SK-N-MC (cell line): ENCODE measurements at regions not wholly inside any gene's neighbourhood (a gene's known extent, or its start where the extent isn't known, plus 50 kb on each side); places are given as distances from the start of the nearest gene placed in this dataset.

Experiments
- DNase-seq: peaks from one replicate; pipeline ENCODE4 v3.0.0-alpha.2; 2011; ENCODE audit warnings: low read depth, low spot score
- H3K27ac ChIP-seq: fragments of 200-600 bp; sonication (generic); 2 replicates; pipeline ENCODE4 v1.5.1; 2016; ENCODE audit warnings: mixed run types
- H3K36me3 ChIP-seq: fragments of 200-600 bp; sonication (generic); 2 replicates; pipeline ENCODE4 v1.6.1; 2017; ENCODE audit warnings: antibody characterized with exemption, low read length, mixed read lengths; ENCODE audit not compliant: insufficient read depth
- H3K4me3 ChIP-seq: fragments of 200-600 bp; sonication (generic); 2 replicates; pipeline ENCODE4 v1.5.1; 2016
- H3K9ac ChIP-seq: fragments of 200-600 bp; sonication (generic); 2 replicates; pipeline ENCODE4 v1.8.0; 2017; ENCODE audit warnings: mixed run types, mixed read lengths; ENCODE audit not compliant: insufficient read length
- H3K9me3 ChIP-seq: fragments of 200-600 bp; sonication (generic); 2 replicates; pipeline ENCODE4 v1.6.1; 2017; ENCODE audit warnings: low read depth, mild to moderate bottlenecking, antibody characterized with exemption, low read length, moderate library complexity, mixed read lengths
- EZH2 ChIP-seq: fragments of 200-600 bp; sonication (generic); IDR thresholded peaks from one replicate; pipeline ENCODE4 v1.6.1; 2017; ENCODE audit warnings: antibody characterized with exemption
- FOXP2 ChIP-seq: optimal IDR thresholded peaks from 2 replicates; pipeline ENCODE3; 2011; ENCODE audit warnings: mild to moderate bottlenecking, moderate library complexity; ENCODE audit not compliant: insufficient read depth; ENCODE audit errors: extremely low read length, control extremely low read depth
- POLR2AphosphoS5 ChIP-seq: IDR thresholded peaks from 2 replicates; pipeline ENCODE4 v1.6.1; 2012; ENCODE audit warnings: mild to moderate bottlenecking, low read depth, low read length, borderline replicate concordance

- no peaks in the 10 kb centered on the region for H3K9me3 ChIP-seq
- H3K27ac ChIP-seq: no peak overlapping the region
- no peak overlapping the region for H3K4me3 ChIP-seq
- H3K36me3 ChIP-seq: no peaks in the 10 kb centered on the region
- no peak for DNase-seq
- TF ChIP-seq EZH2 (no peak), FOXP2 (no peak), POLR2AphosphoS5 (no peak)
- H3K9ac ChIP-seq: no peak overlapping the region
Measured at GRCh38 chr4:174045381-174045780, 238.1 kb downstream of the FBXO8 start.

DNA sequence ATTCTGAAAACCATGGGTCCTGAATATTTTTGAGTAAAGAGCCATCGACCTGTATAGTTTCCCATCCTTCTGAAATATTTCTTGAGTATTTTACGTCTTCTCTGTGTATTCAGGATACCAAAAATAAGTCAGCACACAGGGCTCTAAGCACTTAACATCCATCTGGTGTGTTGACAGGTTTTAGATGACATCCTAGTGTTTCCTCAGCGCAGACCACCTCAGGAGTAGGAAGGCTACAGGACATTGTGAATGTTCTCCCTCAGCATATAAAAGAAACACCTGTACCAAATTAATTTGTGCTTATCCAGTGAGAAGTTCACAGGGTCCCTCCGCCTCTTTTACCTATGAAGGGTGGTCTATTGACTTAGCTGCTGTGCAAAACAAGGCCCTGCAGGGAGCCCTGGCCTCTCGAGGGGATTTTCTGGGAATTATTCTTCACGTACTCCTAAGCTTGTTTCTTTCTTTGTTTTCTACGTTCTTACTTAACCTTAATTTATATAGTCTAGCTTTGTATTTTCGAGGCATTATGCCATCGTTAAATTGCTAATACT lies 241.8 kb downstream of the FBXO8 start:
- no peak for TF ChIP-seq FOXP2
- no peak for TF ChIP-seq POLR2AphosphoS5
- no peak for TF ChIP-seq EZH2
- H3K27ac ChIP-seq: no peak overlapping the region
- H3K9me3 ChIP-seq: peaks cover 5% of the 10 kb centered on the region; the same call in 1 of the 2 replicates
- no peak for DNase-seq
- H3K36me3 ChIP-seq: no peaks in the 10 kb centered on the region
- H3K9ac ChIP-seq: no peak overlapping the region
- H3K4me3 ChIP-seq: no peak overlapping the region

- H3K9ac ChIP-seq: no peak overlapping the region
- no peak overlapping the region for H3K27ac ChIP-seq
- TF ChIP-seq POLR2AphosphoS5: no peak
- TF ChIP-seq FOXP2: no peak
- TF ChIP-seq EZH2: no peak
- H3K4me3 ChIP-seq: no peak overlapping the region
- H3K36me3 ChIP-seq: no peaks in the 10 kb centered on the region
- H3K9me3 ChIP-seq: peaks cover 5% of the 10 kb centered on the region; the same call in 1 of the 2 replicates
- no peak for DNase-seq
Measured at GRCh38 chr4:174040287-174040686, 243.2 kb downstream of the FBXO8 start.

GRCh38 chr4:174038481-174038880 lies 245.0 kb downstream of the FBXO8 start:
- Histone ChIP-seq H3K27ac (peak overlapping the region; percentile 25; the same call in 1 of the 2 replicates), H3K4me3 (no peak overlapping the region), H3K36me3 (no peaks in the 10 kb centered on the region), H3K9me3 (peaks cover 5% of the 10 kb centered on the region; the same call in 1 of the 2 replicates), H3K9ac (no peak overlapping the region)
- no peak for DNase-seq
- TF ChIP-seq POLR2AphosphoS5 (no peak), FOXP2 (no peak), EZH2 (no peak)

- Histone ChIP-seq H3K9me3 (peaks cover 5% of the 10 kb centered on the region; the same call in 1 of the 2 replicates), H3K4me3 (no peak overlapping the region), H3K27ac (no peak overlapping the region), H3K36me3 (no peaks in the 10 kb centered on the region), H3K9ac (no peak overlapping the region)
- DNase-seq: no peak
- no peak for TF ChIP-seq POLR2AphosphoS5
- no peak for TF ChIP-seq EZH2
- no peak for TF ChIP-seq FOXP2
Measured at GRCh38 chr4:174037631-174038030, 245.8 kb downstream of the FBXO8 start.

DNA sequence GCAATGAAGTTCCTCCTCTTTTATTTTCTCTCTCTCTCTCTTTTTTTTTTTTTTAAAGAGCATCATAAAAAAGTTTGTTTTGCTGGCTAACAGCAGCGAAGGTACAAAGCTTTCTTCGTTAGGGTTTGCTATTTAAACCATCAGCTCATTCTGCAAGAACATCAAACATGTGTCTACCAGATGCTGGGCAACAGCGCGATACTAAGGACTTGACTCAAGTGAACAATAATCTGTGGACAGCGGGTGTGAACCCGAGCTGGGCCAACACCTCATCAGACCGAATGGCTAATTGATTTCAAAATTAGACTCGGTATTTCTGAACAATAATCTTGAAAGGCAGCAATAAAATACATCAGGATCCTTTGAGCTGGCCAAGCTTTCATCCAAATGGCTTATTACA lies 246.4 kb downstream of the FBXO8 start:
- no peak for TF ChIP-seq FOXP2
- TF ChIP-seq POLR2AphosphoS5: no peak
- TF ChIP-seq EZH2: no peak
- Histone ChIP-seq H3K9ac (no peak overlapping the region), H3K36me3 (no peaks in the 10 kb centered on the region), H3K4me3 (no peak overlapping the region), H3K27ac (no peak overlapping the region), H3K9me3 (peaks cover 5% of the 10 kb centered on the region; the same call in 1 of the 2 replicates)
- no peak for DNase-seq

DNA sequence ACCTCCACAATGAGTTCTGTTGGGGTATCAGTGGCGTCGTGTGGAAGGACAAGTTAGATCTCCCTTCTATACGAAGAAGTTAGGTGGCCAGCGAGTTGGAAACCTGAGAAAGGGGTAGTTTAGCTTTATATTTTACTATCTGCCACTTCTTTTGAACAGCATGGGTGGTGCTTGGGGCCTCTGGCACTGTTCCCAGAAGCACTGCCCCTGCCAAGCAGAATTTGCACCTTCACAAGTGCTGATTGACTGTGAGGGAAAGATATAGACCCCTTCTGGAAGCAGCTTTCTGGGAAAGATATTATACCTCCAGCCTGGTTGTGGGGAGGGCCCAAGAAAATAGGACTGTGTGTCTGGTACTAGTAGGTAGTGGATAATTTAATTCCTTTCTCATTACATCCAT lies 246.9 kb downstream of the FBXO8 start:
- no peak for DNase-seq
- no peak for TF ChIP-seq POLR2AphosphoS5
- TF ChIP-seq EZH2: no peak
- TF ChIP-seq FOXP2: no peak
- Histone ChIP-seq H3K9me3 (peaks cover 5% of the 10 kb centered on the region; the same call in 1 of the 2 replicates), H3K36me3 (no peaks in the 10 kb centered on the region), H3K27ac (no peak overlapping the region), H3K9ac (no peak overlapping the region), H3K4me3 (no peak overlapping the region)

- Histone ChIP-seq H3K36me3 (no peaks in the 10 kb centered on the region), H3K27ac (no peak overlapping the region), H3K9ac (no peak overlapping the region), H3K9me3 (peaks cover 5% of the 10 kb centered on the region; the same call in 1 of the 2 replicates), H3K4me3 (no peak overlapping the region)
- no peak for DNase-seq
- TF ChIP-seq POLR2AphosphoS5: no peak
- no peak for TF ChIP-seq FOXP2
- TF ChIP-seq EZH2: no peak
Measured at GRCh38 chr4:174036111-174036510, 247.4 kb downstream of the FBXO8 start.

GRCh38 chr4:174023641-174024040 lies 259.8 kb downstream of the FBXO8 start:
- no peak overlapping the region for H3K27ac ChIP-seq
- H3K4me3 ChIP-seq: no peak overlapping the region
- no peak for DNase-seq
- TF ChIP-seq FOXP2: no peak
- no peak for TF ChIP-seq POLR2AphosphoS5
- no peak for TF ChIP-seq EZH2
- H3K9me3 ChIP-seq: no peaks in the 10 kb centered on the region
- no peaks in the 10 kb centered on the region for H3K36me3 ChIP-seq
- no peak overlapping the region for H3K9ac ChIP-seq
